ENCODE measurements at regions not wholly inside any gene's neighbourhood (a gene's known extent, or its start where the extent isn't known, plus 50 kb on each side); places are given as distances from the start of the nearest gene placed in this dataset.

DNA sequence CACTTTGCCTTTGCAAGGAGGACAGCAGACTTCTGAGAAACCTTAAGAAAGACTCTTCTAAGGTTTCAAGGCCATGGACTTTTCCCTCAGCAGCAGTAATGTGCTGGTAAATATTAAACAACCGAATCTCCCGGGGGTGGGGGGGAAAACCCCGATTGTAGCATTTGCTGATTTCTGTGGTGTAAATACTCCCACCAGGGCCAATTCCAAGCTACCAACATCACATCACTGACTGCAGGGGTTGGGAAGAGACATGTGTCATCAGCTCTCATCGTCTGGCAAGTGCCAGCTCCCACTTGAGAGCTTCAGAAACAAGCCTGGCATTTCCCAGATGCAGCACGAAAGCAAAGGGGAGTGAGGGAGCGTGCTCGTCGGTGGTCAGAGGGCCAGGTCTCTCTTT lies 101.2 kb downstream of the BCOR start:
- Histone ChIP-seq H3K4ac (ENCODE audit: low read depth, low read length) (no peak overlapping the region), H3K27me3 (ENCODE audit: control insufficient read depth, insufficient read depth, low read length) (peaks cover 3% of the 10 kb centered on the region), H2AK9ac (replicated peaks; ENCODE audit: low read depth, low read length, poor library complexity) (no peak overlapping the region), H3K23ac (ENCODE audit: low read depth, low read length) (no peak overlapping the region), H4K5ac (ENCODE audit: low read depth, low read length) (no peak overlapping the region), H2BK20ac (ENCODE audit: low read depth, low read length) (no peak overlapping the region), H3K9ac (ENCODE audit: low read depth, low read length) (no peak overlapping the region), H4K91ac (ENCODE audit: insufficient read depth, low read depth, low read length) (no peak overlapping the region), H3K27ac (ENCODE audit: insufficient read depth, low read length) (no peak overlapping the region), H3K9me1 (ENCODE audit: insufficient read depth, low read length) (no peaks in the 10 kb centered on the region), H3K4me3 (ENCODE audit: insufficient read depth, low read depth, low read length) (no peak overlapping the region), H3K4me1 (ENCODE audit: control insufficient read depth, insufficient read depth, low read length) (no peaks in the 10 kb centered on the region), H2AFZ (replicated peaks; ENCODE audit: low read length, poor library complexity) (no peak overlapping the region), H3K9me3 (ENCODE audit: control insufficient read depth, insufficient read depth, low read length) (peaks cover 3% of the 10 kb centered on the region; the same call in 1 of the 2 replicates), H2BK120ac (ENCODE audit: low read depth, low read length) (no peak overlapping the region), H3K36me3 (ENCODE audit: control insufficient read depth, insufficient read depth, low read length) (no peaks in the 10 kb centered on the region), H3K14ac (replicated peaks; ENCODE audit: low read depth, low read length) (no peak overlapping the region), H2BK5ac (ENCODE audit: low read depth, low read length, poor library complexity, severe bottlenecking) (no peak overlapping the region), H4K20me1 (ENCODE audit: insufficient read depth, low read length) (no peaks in the 10 kb centered on the region), H3K79me1 (ENCODE audit: low read depth in 1 of 2, low read length in 2 of 2) (no peaks in the 10 kb centered on the region), H3K56ac (ENCODE audit: extremely low read depth, insufficient read depth, low read length) (no peak overlapping the region), H4K8ac (ENCODE audit: low read depth in 2 of 2, low read length in 2 of 2) (no peak overlapping the region), H2AK5ac (ENCODE audit: low read depth, low read length) (no peak overlapping the region), H3K4me2 (ENCODE audit: low read depth, low read length) (no peak overlapping the region), H2BK15ac (ENCODE audit: low read depth, low read length) (no peak overlapping the region), H3K18ac (ENCODE audit: low read depth, low read length) (no peak overlapping the region)
- dilution Hi-C loops (cut with HindIII; ENCODE audit: low sequenced_read_pairs, unreplicated experiment) (no loop called here), intact Hi-C loops (cut with micrococcal nuclease) (no loop called here), in situ Hi-C loops (cut with MboI; ENCODE audit: low sequenced_read_pairs) (no loop called here)
- no peak for TF ChIP-seq MXI1 (IDR thresholded peaks at IDR 0.05; ENCODE audit: borderline replicate concordance, low read depth, low read length)
- no peak for TF ChIP-seq RCOR1 (IDR thresholded peaks at IDR 0.05; ENCODE audit: insufficient replicate concordance, low read length)
- TF ChIP-seq, protein P1, sequence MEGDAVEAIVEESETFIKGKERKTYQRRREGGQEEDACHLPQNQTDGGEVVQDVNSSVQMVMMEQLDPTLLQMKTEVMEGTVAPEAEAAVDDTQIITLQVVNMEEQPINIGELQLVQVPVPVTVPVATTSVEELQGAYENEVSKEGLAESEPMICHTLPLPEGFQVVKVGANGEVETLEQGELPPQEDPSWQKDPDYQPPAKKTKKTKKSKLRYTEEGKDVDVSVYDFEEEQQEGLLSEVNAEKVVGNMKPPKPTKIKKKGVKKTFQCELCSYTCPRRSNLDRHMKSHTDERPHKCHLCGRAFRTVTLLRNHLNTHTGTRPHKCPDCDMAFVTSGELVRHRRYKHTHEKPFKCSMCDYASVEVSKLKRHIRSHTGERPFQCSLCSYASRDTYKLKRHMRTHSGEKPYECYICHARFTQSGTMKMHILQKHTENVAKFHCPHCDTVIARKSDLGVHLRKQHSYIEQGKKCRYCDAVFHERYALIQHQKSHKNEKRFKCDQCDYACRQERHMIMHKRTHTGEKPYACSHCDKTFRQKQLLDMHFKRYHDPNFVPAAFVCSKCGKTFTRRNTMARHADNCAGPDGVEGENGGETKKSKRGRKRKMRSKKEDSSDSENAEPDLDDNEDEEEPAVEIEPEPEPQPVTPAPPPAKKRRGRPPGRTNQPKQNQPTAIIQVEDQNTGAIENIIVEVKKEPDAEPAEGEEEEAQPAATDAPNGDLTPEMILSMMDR (conservative IDR thresholded peaks at IDR 0.05; ENCODE audit: low read depth, low read length) = no peak
- no peak for TF ChIP-seq POLR2A (IDR thresholded peaks at IDR 0.05; ENCODE audit: low read depth, low read length)
- ATAC-seq (ENCODE audit: low read depth) = no peak
- ChIA-PET CTCF (no interaction called here), POLR2A (ENCODE audit: unreplicated experiment) (no interaction called here)
- WGBS, 2 experiments (ENCODE audit: extremely low coverage in 2 of 2, insufficient read length in 1 of 2) = 66% methylated on average over 5 of the region's 8 CpGs; no CpG with 5 or more reads in 1 of the 2 experiments
- BruUV-seq (replicated peaks) = no TSS peak
- peak; percentile 31 for DNase-seq

All from IMR-90 (cell line).